Calu3 (cell line): ENCODE measurements at regions not wholly inside any gene's neighbourhood (a gene's known extent, or its start where the extent isn't known, plus 50 kb on each side); places are given as distances from the start of the nearest gene placed in this dataset.

Source experiments
- BruUV-seq: library from RNA; stranded (reverse); fragments of 400-500 nt; replicated peaks from 2 replicates; lab custom pipeline; 2021; lab: Mats Ljungman, UMichigan
- CTCF ChIA-PET: fragments of 300-600 bp; sonication (Branson Sonifier 250); formaldehyde crosslinking; loops from one replicate; lab custom pipeline; 2022; ENCODE audit warnings: antibody characterized with exemption; lab: Charles Lee
- DNase-seq: peaks from one replicate; pipeline ENCODE4 v3.0.0; 2022
- H3K27ac Mint-ChIP-seq: one replicate; pipeline ENCODE4 v1.8.0; 2022; ENCODE audit warnings: mixed read lengths; ENCODE audit not compliant: unreplicated experiment
- H3K27me3 Mint-ChIP-seq: one replicate; pipeline ENCODE4 v1.8.0; 2022; ENCODE audit warnings: mixed read lengths; ENCODE audit not compliant: unreplicated experiment
- H3K36me3 Mint-ChIP-seq: one replicate; pipeline ENCODE4 v1.8.0; 2022; ENCODE audit warnings: mild to moderate bottlenecking, moderate library complexity, mixed read lengths; ENCODE audit not compliant: insufficient read depth, unreplicated experiment
- H3K4me1 Mint-ChIP-seq: one replicate; pipeline ENCODE4 v1.8.0; 2022; ENCODE audit warnings: mild to moderate bottlenecking, low read depth, mixed read lengths; ENCODE audit not compliant: unreplicated experiment
- H3K4me3 Mint-ChIP-seq: one replicate; pipeline ENCODE4 v1.8.0; 2022; ENCODE audit warnings: mild to moderate bottlenecking, low read depth, moderate library complexity, mixed read lengths; ENCODE audit not compliant: unreplicated experiment
- H3K9me3 Mint-ChIP-seq: one replicate; pipeline ENCODE4 v1.8.0; 2022; ENCODE audit warnings: low read depth, mixed read lengths; ENCODE audit not compliant: unreplicated experiment
- CTCF ChIP-seq: fragments of 200-600 bp; IDR thresholded peaks from one replicate; pipeline ENCODE4 v1.8.0; 2022; ENCODE audit warnings: antibody characterized with exemption; ENCODE audit not compliant: unreplicated experiment
- intact Hi-C: fragments of 100-400 bp; cut with micrococcal nuclease; formaldehyde crosslinking; loops from one replicate; pipeline ENCODE4 v1.10.0; 2022; ENCODE audit not compliant: unreplicated experiment

- no peak overlapping the region for H3K4me3 Mint-ChIP-seq
- no peak overlapping the region for H3K27ac Mint-ChIP-seq
- H3K36me3 Mint-ChIP-seq, result no peaks in the 10 kb centered on the region
- CTCF ChIA-PET, result interaction anchor here (0.5 kb wide), 1 partner anchor 70 kb away, joined by 7 read pairs; no protein-coding TSS in a partner anchor
- BruUV-seq, result no TSS peak
- no peak for TF ChIP-seq CTCF
- H3K9me3 Mint-ChIP-seq, result peaks cover 9% of the 10 kb centered on the region
- no peaks in the 10 kb centered on the region for H3K4me1 Mint-ChIP-seq
- no peaks in the 10 kb centered on the region for H3K27me3 Mint-ChIP-seq
- intact Hi-C loops, result no loop called here
- DNase-seq, result no peak
Observed at GRCh38 chr6:23590498-23591126, 535.4 kb upstream of the NRSN1 start.

GRCh38 chr6:23591761-23592160 is 534.3 kb upstream of the NRSN1 start:
- intact Hi-C loops, result no loop called here
- TF ChIP-seq CTCF, result no peak
- Mint-ChIP-seq H3K36me3 (no peaks in the 10 kb centered on the region), H3K9me3 (peaks cover 9% of the 10 kb centered on the region), H3K4me3 (no peak overlapping the region), H3K27me3 (no peaks in the 10 kb centered on the region), H3K4me1 (no peaks in the 10 kb centered on the region), H3K27ac (no peak overlapping the region)
- CTCF ChIA-PET, result no interaction called here
- DNase-seq, result no peak
- no TSS peak for BruUV-seq

GRCh38 chr6:23600118-23600517 is 525.9 kb upstream of the NRSN1 start:
- CTCF ChIA-PET, result no interaction called here
- no peak for TF ChIP-seq CTCF
- H3K4me1 Mint-ChIP-seq, result no peaks in the 10 kb centered on the region

GRCh38 chr6:23601811-23602345 is 524.1 kb upstream of the NRSN1 start:
- no peak for DNase-seq
- CTCF ChIA-PET, result interaction anchor here (1.2 kb wide), 1 partner anchor 15 kb away, joined by 4 read pairs; no protein-coding TSS in a partner anchor
- no TSS peak for BruUV-seq

More at GRCh38 chr6:23600118-23600517, 525.9 kb upstream of the NRSN1 start:
- BruUV-seq, result no TSS peak
- H3K27ac Mint-ChIP-seq, result no peak overlapping the region
- intact Hi-C loops, result no loop called here
- DNase-seq, result no peak
- no peaks in the 10 kb centered on the region for H3K36me3 Mint-ChIP-seq
- peaks cover 19% of the 10 kb centered on the region for H3K9me3 Mint-ChIP-seq
- H3K27me3 Mint-ChIP-seq, result no peaks in the 10 kb centered on the region
- H3K4me3 Mint-ChIP-seq, result no peak overlapping the region

More at GRCh38 chr6:23601811-23602345, 524.1 kb upstream of the NRSN1 start:
- Mint-ChIP-seq H3K9me3 (peaks cover 17% of the 10 kb centered on the region), H3K4me1 (no peaks in the 10 kb centered on the region), H3K27ac (no peak overlapping the region), H3K4me3 (no peak overlapping the region), H3K27me3 (no peaks in the 10 kb centered on the region), H3K36me3 (no peaks in the 10 kb centered on the region)
- TF ChIP-seq CTCF, result no peak
- intact Hi-C loops, result no loop called here
